A673 (cell line): ENCODE measurements at regions not wholly inside any gene's neighbourhood (a gene's known extent, or its start where the extent isn't known, plus 50 kb on each side); places are given as distances from the start of the nearest gene placed in this dataset.

Experiments used
- EZH2 ChIP-seq: fragments of 200-600 bp; sonication (generic); IDR thresholded peaks from 2 replicates; pipeline ENCODE4 v1.6.1; 2017; ENCODE audit warnings: borderline replicate concordance, low read depth, mild to moderate bottlenecking, mixed read lengths, antibody characterized with exemption, low read length; ENCODE audit not compliant: poor library complexity, severe bottlenecking
- TF ChIP-seq, protein P1 (sequence below): fragments of 300-800, 200-600 bp; sonication (generic); conservative IDR thresholded peaks from 2 replicates; pipeline ENCODE4 v1.5.1; 2017; ENCODE audit warnings: low read depth, mild to moderate bottlenecking, antibody characterized with exemption, low read length, moderate library complexity, mixed read lengths

DNA sequence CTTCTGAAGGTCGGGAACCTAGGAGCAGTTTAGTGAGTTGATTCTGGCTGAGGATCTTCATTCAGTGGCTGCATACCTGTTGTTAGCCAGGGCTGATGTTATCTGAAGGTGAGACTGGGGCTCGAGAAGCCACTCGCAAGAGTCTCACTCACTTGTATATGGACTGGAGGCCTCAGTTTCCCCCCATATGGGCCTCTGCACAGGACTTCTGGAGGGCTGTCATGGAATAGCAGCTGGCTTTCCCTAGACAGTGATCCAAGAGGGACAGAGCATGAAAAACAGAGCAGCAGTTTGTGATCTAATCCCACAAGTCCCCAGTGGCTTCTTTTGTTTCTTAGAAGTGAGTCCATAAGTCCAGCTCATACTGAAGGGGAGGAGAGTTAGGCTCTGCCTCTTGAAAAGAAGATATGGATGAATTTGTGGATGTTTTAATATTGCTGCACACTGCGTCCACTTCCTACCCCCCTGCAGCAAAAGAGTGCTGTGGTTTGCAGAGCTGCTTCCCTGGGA, 623.4 kb downstream of the CDH26 start:
- TF ChIP-seq, protein P1, sequence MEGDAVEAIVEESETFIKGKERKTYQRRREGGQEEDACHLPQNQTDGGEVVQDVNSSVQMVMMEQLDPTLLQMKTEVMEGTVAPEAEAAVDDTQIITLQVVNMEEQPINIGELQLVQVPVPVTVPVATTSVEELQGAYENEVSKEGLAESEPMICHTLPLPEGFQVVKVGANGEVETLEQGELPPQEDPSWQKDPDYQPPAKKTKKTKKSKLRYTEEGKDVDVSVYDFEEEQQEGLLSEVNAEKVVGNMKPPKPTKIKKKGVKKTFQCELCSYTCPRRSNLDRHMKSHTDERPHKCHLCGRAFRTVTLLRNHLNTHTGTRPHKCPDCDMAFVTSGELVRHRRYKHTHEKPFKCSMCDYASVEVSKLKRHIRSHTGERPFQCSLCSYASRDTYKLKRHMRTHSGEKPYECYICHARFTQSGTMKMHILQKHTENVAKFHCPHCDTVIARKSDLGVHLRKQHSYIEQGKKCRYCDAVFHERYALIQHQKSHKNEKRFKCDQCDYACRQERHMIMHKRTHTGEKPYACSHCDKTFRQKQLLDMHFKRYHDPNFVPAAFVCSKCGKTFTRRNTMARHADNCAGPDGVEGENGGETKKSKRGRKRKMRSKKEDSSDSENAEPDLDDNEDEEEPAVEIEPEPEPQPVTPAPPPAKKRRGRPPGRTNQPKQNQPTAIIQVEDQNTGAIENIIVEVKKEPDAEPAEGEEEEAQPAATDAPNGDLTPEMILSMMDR, result no peak
- no peak for TF ChIP-seq EZH2
